ENCODE measurements at regions not wholly inside any gene's neighbourhood (a gene's known extent, or its start where the extent isn't known, plus 50 kb on each side); places are given as distances from the start of the nearest gene placed in this dataset.
"Not testable (repeated sequence)": the region's sequence is repeated elsewhere in the genome, so short reads cannot be mapped to it uniquely, and the experiment has no call there.

DNA sequence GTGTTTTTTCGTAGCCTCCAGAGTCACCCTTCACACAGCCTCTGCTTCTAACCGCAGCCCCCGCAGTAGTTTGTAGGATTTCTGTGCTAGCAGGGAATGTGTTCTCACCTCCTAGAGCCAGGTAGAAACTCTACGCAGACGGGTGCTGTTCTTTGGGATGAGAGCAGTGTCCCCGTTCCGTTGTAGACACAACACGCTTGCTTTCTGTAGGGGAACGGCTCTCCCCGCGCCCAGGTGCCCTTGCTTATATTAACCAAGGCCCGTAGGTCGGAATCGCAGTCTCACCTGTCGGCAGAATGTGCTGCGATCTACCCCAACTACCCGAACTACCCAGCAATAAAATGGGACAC is 111.8 kb upstream of the NBPF11 start:
- DNase-seq (ENCODE audit: low spot score): no peak

DNA sequence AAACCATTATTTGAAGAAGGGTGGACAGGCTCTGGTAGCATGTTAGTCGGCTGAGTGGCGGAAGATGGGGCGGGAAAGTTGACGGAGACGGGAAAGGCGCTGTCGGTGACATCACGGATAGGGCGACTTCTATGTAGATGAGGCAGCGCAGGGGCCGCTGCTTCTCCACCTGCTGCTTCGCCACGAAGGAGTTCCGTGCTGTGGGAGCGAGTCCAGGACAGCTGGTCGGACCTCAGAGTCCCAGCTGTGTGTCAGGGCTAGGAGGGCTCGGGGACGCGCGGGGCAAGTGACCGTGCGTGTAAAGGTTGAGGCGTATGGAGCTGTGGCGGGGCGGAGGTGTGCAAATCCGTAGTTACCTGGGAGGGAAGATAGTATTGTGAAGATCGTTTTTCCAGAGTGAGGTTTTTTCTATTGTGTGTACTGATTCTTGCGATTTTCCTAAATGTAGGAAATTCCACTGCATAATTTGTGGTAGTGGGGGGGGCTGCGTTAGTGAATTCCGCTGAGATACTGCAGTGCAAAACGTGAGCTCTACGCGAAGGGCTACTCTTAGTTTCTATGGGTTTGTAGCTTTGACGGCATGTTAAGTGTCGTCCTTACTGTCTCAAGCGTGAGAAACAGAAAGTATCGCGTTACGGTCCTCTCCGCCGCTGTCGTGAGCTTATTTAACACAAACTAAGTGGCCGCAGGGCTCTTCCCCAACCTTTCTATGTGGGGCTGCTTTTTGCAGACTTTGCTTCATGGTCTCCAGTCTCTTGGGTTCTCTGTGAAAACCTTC is 111.2 kb upstream of the NBPF11 start:
- peak; percentile 76 for DNase-seq (ENCODE audit: low spot score)

DNA sequence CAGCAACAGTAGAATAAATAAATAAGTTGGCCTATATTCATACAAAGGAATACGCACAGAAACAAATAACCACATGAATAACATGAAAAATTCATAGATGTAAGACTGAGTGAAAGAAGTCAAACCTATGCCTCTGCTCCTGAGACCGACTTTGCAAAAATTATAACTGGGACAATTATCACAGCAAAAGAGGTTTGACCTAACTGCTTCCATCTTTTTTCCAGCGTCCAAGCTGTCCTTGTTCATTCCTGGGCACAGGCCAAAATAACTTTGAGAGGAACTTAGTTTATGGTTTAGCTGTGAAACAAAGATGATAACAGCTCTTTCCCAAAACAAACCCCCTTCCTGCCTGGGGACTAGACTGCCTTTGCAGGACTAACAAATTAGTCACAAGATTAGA is 109.6 kb upstream of the NBPF11 start:
- not testable (repeated sequence) for DNase-seq (ENCODE audit: low spot score)

DNA sequence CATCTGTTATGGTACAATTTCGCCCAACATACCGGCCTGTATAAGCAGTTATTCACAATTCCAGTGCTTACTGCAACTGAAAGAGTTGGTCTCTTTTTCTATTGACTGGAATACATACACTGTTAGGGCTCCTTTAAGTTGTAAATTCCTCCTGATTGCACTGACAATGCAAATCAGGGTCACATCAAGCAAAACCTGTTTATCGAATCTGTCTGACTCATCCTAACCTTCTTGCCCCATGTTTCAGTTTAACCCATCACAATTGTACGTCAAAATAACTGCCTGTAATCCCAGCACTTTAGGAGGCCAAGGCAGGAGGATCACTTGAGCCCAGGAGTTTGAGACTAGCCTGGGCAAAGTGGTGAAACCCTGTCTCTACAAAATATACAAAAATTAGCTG is 105.8 kb upstream of the NBPF11 start:
- DNase-seq (ENCODE audit: low spot score): not testable (repeated sequence)

DNA sequence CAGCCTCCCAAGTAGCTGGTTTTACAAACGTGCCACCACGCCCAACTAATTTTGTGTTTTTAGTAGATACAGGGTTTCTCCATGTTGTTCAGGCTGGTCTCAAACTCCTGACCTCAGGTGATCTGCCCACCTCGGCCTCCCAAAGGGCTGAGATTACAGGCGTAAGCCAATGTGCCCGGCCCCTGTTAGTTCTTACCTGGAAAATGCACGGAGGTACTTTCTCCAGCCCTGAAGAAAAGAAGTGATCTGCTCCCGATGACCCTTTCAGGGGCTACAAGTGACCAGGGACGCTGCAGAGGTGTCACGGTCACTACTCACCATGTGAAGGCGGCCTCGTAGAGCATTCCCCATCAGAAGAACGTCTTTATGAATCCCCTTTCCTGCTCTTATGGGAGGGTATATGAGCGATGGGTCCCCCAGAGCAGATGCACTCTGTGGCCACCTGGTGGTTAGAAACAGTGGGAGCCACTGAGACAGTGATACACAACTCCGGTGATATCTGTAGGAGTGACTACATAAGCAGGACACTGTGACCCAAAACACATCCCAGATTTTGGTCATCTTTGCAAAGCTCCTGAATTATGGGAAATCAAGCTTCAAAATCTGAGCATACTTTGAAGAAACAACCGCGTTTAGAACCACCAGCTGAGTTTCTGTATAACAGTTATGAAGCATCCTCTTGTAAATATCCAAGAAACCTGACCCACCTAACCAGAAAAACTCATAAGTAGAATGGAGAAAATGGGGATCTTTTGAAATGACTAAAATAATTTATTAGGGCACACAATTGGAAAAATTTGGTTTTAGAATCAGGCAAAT is 102.7 kb upstream of the NBPF11 start:
- DNase-seq (ENCODE audit: low spot score): peak; percentile 63

DNA sequence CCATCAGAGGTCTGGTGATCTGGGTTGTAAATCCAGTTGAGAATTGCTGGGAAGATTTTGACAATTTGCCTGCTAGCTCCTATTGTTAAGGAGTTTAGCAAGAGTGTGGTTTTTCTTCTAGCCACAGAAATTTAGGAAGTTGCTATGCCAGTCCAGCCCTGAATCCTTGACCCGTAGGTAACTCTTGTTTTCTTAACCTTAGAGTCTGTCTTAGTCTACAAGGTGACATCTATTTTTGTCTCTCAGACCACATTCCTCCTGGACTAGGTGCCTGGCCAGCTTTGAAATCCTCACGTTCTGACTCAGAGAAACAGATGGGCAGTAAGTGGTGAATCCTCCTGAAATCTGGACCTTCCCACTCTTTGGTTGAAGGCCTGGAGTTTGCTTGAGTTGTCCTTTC is 101.7 kb upstream of the NBPF11 start:
- DNase-seq (ENCODE audit: low spot score): not testable (repeated sequence)

DNA sequence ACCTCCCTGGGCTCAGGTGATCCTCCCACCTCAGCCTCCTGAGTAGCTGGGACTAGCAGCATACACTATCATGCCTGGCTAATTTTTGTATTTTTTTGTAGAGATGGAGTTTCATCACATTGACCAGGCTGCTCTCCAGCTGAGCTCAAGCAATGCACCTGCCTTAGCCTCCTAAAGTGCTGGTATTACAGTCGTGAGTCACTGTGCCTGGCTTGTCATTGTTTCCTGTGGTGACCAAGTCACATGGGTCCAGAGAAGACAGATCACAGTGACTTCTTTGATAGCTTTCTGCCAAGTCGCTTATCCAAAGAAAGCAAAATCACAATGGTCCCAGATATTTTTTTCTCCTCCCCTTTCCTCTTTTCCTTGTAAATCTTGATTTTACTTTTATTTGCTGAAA is 96.7 kb upstream of the NBPF11 start:
- DNase-seq (ENCODE audit: low spot score): not testable (repeated sequence)

DNA sequence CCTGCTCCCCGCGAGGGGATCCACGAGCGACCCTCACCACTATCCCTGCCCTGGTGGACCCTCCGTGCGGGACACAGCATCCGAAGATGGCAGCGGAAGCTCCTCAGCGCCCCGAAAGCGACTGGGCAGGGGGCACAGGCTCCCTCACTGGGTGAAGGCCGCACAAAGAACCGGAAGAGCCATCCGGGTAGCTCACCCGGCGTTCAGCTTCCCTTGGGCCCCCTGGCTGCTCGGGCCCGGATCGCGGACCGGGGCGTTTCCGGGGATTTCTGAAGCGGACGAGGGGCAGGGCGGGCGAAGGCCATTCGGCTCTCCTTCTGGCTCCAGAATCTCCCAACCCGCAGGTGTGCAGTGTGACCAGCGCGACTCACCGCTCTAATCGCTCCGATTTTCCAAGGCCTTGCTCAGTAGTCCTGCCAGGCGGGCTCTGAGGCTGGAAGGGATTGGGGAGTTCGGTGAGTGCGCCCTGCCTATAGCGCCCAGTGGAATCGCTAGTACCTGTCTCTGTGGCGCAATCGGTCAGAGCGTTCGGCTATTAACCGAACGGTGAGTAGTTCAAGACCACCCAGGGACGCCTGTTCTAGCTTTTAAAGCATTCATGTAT is 94.3 kb upstream of the NBPF11 start:
- DNase-seq (ENCODE audit: low spot score): not testable (repeated sequence)

DNA sequence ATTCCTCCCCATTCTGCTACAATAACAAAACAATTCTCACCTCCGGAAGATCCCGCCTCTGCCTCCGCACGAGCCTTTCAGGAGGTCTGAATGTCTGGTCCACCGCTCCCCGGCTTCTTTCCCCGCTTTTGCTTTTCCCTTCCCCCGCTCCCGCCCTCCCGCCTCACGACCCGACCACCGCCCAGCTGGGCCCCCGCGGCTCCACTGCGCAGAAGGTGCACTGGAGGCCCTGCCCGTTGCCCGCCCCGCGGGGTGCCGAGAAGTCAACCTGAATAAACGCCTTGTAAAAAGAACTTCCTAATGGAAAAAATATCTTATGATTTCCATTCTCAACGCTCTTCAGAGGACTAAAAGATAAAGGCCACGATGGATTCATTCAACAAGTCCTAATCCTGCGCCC is 93.8 kb upstream of the NBPF11 start:
- not testable (repeated sequence) for DNase-seq (ENCODE audit: low spot score)

DNA sequence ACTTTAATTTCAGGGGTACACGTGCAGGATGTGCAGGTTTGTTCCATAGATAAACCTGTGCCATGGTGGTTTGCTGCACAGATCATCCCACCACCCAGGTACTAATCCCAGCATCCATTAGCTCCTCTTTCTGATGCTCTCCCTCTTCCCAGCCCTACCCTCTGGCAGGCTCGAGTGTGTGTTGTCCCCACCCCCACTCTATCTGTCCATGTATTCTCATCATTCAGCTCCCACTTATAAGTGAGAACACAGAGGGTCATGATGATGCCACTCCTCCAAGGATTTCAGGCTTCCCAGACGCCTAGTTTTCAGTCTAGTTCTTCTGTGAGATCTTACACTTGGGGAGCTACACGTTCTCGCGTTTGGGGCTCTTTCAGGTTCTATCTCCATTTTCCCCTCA is 93.4 kb upstream of the NBPF11 start:
- not testable (repeated sequence) for DNase-seq (ENCODE audit: low spot score)

DNA sequence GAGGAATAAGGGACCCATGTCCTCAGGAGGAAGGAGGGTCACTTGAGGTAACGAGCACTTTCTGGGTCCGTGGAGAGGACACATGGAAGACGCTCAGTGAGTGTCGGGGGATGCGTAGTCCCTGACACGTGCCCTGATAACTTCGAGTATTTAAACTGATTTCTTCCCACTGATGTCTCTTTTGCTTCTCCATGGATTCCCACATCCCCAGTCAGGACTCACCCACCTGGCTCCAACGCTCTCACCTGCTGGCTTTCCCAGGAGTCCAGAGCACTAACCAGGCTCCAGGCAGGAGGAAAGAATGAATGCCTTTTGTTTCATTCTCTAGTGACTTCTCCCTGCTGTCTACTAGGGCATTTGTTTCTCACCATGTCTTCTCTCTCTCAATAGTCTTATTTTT is 81.2 kb upstream of the NBPF11 start:
- not testable (repeated sequence) for DNase-seq (ENCODE audit: low spot score)

DNA sequence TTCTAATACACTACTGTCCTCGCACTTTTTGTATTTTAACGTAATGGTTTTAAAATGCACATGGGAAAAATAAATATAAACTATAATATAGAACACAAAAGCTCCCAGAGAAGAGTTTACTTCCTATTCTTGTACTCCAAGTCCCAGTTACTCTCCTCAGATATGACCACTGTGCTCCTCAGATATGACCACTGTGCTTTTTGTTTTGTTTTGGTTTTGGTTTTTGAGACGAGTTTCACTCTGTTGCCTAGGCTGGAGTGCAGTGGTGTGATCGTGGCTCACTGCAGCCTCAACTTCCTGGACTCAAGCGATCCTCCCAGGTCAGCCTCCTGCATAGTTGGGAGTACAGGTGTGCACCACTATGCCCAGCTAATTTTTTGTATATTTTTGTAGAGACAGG is 76.8 kb upstream of the NBPF11 start:
- DNase-seq (ENCODE audit: low spot score): not testable (repeated sequence)

DNA sequence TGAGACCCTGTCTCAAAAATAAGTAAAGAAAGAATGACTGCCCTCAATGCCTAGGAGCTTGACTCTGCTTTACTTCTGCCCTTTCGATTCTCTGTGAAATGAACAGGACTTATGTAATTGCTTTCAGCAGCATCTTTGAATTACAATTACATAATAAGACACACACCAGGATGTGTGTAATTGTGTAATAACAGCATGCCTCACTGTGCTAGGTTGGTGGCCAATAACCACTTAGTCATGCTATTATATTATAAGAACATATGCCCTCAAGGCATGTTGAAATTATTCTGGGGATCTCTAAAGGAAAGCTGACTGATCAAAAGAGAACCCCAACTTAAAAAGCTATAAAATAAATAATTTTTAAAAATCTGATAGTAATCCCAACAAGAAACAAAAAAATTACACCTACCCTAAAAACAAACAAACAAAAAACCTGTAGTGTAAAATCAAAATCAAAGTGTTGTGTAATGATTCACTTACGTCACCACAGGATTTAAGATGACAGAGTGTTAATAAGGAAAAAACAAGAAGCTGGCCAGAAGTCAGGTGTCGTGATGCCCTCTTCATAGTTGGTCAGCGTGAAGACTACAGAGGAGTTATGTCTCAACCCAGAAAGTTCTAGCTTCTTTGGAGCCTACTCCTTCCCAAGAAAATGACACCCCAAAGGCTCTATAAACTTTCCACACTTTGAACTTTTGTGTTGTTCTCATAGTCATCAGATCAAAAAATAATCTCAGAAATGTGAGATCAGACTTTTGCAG is 70.5 kb upstream of the NBPF11 start:
- not testable (repeated sequence) for DNase-seq (ENCODE audit: low spot score)

DNA sequence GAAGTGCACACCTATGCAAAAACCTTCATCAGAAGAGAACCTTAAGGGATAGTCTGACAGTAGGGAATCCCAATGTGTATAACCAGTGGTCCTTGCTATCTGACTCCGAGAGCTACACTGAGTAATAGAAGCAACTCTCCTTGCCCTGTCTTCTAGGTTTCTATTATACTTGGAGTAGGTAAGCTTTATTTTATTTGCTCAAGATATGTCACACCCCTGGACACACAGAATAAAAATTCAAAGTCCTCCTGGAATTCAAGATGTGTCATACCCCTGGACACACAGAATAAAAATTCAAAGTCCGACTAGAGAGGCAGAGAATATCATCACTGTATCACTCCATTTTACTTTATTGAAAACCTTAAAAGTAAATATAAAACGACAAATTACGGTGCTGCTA is 69.5 kb upstream of the NBPF11 start:
- DNase-seq (ENCODE audit: low spot score): not testable (repeated sequence)

DNA sequence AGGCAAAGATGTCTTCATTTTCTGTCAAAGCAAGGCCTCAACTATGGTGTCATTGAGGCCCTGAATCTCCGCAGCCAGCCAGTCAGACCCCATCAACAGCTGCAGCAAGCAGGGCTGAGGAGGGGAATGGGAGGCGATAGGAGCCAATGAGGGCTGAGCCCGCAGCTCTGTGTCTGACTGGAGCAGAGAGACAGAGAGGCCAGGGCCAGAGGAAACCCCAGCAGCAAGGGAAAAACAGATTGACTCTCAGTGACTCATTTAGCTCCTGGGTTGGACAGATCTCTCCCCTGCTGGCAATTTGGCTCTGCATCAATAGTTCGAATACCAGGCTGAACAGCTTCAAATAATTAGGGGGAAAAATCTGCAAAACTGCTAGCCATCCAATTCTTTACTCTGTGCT is 67.1 kb upstream of the NBPF11 start:
- DNase-seq (ENCODE audit: low spot score): not testable (repeated sequence)

DNA sequence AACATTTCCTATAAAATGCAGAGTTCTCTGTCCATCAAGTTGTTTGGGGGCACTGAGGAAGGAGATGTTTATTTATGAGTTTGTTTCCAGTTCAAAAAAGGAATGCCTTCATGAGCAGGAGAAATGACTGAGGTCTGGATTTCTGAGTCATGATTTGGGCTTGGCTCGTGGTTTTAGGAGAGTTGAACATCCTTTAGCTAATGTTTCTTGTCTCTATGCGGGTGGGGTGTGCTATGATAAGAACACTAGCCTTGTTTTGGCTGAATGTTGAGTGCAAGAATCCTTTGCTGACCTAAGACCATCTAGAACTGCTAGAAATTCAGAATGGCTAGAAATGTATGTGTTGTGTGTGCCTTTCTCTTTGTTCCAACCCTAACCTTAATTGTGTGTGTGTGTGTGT is 59.1 kb upstream of the NBPF11 start:
- DNase-seq (ENCODE audit: low spot score): not testable (repeated sequence)

DNA sequence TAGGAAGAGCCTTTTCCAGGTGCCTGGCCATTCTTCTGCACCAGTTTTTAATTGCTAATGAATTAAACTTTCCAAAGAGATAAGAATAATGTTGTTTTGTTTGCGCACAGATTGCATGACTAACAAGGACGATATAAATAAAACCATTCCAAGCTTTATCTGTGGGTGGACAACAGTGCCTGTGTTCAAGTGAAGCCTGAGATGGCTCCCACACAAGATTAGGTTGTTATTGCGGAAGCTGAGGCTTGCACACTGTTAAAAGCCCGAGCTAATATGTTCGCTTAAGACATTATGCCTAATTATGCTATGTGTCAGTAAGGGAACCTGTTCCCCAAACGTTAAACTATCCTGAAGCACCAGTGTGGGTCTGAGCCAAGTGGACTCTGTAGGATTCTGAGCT is 58.5 kb upstream of the NBPF11 start:
- not testable (repeated sequence) for DNase-seq (ENCODE audit: low spot score)

DNA sequence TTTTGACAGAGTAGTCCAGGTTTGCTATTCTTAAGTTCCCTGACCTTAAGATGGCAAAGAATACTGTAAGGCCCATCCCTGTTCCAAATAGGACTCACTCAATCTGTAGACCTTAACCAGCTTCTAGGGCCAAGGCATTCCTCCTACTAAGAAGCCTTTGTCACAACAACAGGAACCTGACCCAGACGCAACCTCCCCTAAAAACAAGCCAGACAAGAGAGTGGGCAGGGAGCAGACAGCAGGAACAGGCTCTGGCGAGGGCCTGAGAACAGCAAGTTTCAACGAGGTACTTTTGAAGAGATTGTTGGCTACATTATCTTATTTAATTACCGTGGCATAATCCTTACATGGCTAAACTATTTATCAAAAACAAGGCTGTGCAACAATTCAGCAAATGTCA is 58.1 kb upstream of the NBPF11 start:
- DNase-seq (ENCODE audit: low spot score): not testable (repeated sequence)

DNA sequence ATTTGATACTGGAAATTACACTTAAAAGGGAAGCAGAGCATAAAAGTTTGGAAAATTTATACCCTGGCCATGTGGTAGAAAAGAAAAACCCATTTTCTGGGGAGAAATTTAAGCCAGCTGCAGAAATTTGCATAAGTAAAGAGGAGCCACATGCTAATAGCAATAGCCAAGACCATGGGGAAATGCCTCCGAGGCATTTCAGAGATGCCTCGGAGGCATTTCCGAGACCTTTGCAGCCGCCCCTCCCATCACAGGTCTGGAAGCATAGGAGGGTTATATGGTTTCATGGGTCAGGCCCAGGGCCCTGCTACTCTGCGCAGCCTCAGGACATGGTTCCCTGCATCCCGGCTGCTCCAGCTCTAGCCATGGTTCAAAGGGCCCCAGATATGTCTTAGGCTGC is 49.9 kb upstream of the NBPF11 start:
- DNase-seq (ENCODE audit: low spot score): not testable (repeated sequence)
